SU-DHL-6 (cell line): ENCODE measurements at regions not wholly inside any gene's neighbourhood (a gene's known extent, or its start where the extent isn't known, plus 50 kb on each side); places are given as distances from the start of the nearest gene placed in this dataset.

ENCODE experiments used
- H2AFZ ChIP-seq: fragments of 200-600 bp; sonication (generic); 2 replicates; pipeline ENCODE4 v1.6.1; 2014; ENCODE audit warnings: low read depth, mild to moderate bottlenecking, moderate library complexity, mixed read lengths, antibody characterized with exemption, low read length; ENCODE audit not compliant: severe bottlenecking
- H3F3A ChIP-seq: fragments of 200-600 bp; shearing (Covaris generic); 2 replicates; pipeline ENCODE4 v1.6.0; 2016; ENCODE audit warnings: antibody characterized with exemption, mild to moderate bottlenecking; ENCODE audit not compliant: insufficient read depth
- H3K27ac ChIP-seq: fragments of 200-600 bp; sonication (generic); 2 replicates; pipeline ENCODE4 v1.5.1; 2016; ENCODE audit warnings: low read depth, mild to moderate bottlenecking, low read length, moderate library complexity, mixed read lengths
- H3K27me3 ChIP-seq: fragments of 200-600 bp; sonication (generic), shearing (Covaris generic); 2 replicates; pipeline ENCODE4 v1.6.0; 2014; ENCODE audit warnings: mild to moderate bottlenecking, low read length
- H3K36me3 ChIP-seq: fragments of 200-600 bp; sonication (generic); 2 replicates; pipeline ENCODE4 v1.6.1; 2014; ENCODE audit warnings: mild to moderate bottlenecking, low read length, mixed read lengths
- H3K4me2 ChIP-seq: fragments of 300-600, 200-600 bp; shearing (Covaris generic), sonication (generic); 2 replicates; pipeline ENCODE4 v1.6.0; 2014; ENCODE audit warnings: low read length, low read depth, mild to moderate bottlenecking; ENCODE audit not compliant: poor library complexity, severe bottlenecking
- H3K4me3 ChIP-seq: fragments of 200-600 bp; sonication (generic); 2 replicates; pipeline ENCODE4 v1.5.1; 2014; ENCODE audit warnings: antibody characterized with exemption, low read length, mild to moderate bottlenecking, mixed read lengths; ENCODE audit not compliant: insufficient read depth, poor library complexity, severe bottlenecking
- H3K79me2 ChIP-seq: fragments of 200-600 bp; sonication (generic); 2 replicates; pipeline ENCODE4 v1.6.1; 2014; ENCODE audit warnings: mild to moderate bottlenecking, low read length, moderate library complexity; ENCODE audit not compliant: insufficient read depth
- H3K9ac ChIP-seq: fragments of 200-600 bp; sonication (generic); 2 replicates; pipeline ENCODE4 v1.7.0; 2014; ENCODE audit warnings: mild to moderate bottlenecking, low read length
- H3K9me2 ChIP-seq: fragments of 200-600 bp; sonication (generic); replicated peaks from 2 replicates; pipeline ENCODE4 v1.6.1; 2014; ENCODE audit warnings: low read length; ENCODE audit not compliant: insufficient read depth
- H3K9me3 ChIP-seq: fragments of 200-600 bp; sonication (generic); 2 replicates; pipeline ENCODE4 v1.6.1; 2014; ENCODE audit warnings: low read length, mixed read lengths; ENCODE audit not compliant: insufficient read depth
- H4K20me1 ChIP-seq: fragments of 200-600 bp; sonication (generic); 2 replicates; pipeline ENCODE4 v1.6.1; 2014; ENCODE audit warnings: low read depth, mild to moderate bottlenecking, antibody characterized with exemption, low read length, moderate library complexity, mixed read lengths
- EZH2phosphoT487 ChIP-seq: fragments of 200-600 bp; sonication (generic), shearing (Covaris generic); conservative IDR thresholded peaks from 2 replicates; pipeline ENCODE4 v1.6.1; 2018; ENCODE audit warnings: mild to moderate bottlenecking, antibody characterized with exemption, low read length, moderate library complexity, mixed read lengths
- TF ChIP-seq, protein P1 (sequence below): fragments of 200-600 bp; sonication (generic); IDR thresholded peaks from one replicate; pipeline ENCODE4 v1.5.1; 2017; ENCODE audit warnings: antibody characterized with exemption, mild to moderate bottlenecking, low read length, moderate library complexity; ENCODE audit not compliant: insufficient read depth, poor library complexity, severe bottlenecking

DNA sequence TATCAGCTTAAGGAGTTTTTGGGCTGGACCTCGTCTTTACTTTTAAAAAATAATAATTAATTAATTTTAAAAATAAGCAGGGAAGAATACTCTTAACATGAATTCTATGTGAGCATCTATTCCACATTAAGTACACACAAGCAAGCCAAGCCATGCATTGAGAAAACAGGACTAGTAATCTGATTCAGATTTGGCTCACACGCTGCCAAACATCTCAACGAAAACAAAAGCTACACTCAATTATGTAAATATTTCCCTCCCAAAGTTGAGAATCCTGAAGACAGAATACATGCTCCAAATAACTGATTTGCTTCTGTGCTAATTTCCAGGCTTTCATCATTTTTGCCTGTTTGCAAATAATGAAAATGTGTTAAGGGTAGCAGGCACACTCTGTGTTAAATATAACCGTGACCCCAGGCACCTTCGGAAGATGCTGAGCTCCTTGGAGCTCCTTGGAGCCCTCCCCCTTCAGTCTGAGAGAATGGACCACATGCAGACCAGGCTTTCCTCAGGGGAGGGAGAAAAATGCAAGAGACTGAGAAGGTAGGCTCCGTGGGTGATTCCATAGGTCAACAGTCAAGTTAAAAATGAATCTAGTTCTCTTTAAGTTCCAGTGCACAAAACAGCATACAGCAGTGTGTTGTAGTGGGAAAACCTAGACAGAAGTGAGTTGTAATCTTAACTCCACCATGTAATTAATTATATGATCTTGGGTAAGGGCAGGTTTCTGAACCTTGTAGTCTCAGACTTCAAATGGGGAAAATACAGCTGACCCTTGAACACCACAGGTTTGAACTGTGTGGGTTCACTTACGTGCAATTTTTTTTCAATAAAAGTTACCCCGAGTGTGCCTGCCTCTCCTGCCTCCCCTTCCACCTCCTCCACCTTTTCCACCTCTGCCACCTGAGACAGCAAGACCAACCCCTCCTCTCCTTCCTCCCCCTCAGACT lies 161.3 kb upstream of the RREB1 start:
- no peaks in the 10 kb centered on the region for H4K20me1 ChIP-seq
- TF ChIP-seq, protein P1, sequence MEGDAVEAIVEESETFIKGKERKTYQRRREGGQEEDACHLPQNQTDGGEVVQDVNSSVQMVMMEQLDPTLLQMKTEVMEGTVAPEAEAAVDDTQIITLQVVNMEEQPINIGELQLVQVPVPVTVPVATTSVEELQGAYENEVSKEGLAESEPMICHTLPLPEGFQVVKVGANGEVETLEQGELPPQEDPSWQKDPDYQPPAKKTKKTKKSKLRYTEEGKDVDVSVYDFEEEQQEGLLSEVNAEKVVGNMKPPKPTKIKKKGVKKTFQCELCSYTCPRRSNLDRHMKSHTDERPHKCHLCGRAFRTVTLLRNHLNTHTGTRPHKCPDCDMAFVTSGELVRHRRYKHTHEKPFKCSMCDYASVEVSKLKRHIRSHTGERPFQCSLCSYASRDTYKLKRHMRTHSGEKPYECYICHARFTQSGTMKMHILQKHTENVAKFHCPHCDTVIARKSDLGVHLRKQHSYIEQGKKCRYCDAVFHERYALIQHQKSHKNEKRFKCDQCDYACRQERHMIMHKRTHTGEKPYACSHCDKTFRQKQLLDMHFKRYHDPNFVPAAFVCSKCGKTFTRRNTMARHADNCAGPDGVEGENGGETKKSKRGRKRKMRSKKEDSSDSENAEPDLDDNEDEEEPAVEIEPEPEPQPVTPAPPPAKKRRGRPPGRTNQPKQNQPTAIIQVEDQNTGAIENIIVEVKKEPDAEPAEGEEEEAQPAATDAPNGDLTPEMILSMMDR = no peak
- no peak for TF ChIP-seq EZH2phosphoT487

DNA sequence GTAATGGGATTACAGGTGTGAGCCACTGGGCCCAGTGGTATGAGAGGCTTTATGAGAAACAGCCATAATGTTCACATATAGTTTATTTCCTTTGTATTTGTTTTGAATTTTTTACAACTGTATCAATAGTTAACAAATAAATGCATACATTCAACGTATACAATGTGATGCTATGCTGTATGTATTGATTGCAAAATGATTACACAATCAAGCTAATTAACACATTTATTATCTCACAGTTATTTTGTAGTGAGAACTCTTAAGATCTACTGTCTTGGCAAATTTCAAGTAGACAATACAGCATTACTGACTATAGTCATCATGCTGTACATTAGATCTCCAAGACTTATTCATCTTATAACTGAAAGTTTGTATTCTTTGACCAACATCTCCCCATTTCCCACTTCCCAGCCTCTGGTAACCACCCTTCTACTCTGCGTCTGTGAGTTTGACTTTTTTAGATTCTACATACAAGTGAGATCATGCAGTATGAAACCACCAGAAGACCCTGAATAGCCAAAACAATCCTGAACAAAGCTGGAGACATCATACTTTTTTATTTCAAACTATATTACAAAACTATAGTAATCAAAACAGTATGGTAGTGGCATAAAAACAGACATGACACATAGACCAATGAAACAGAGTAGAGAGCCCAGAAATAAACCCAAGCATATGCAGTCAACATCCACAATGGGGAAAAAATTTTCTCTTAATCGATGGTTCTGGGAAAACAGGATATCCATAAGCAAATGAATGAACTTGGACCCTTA lies 157.2 kb upstream of the RREB1 start:
- Histone ChIP-seq H3K36me3 (no peaks in the 10 kb centered on the region), H3K4me2 (no peak overlapping the region), H3F3A (no peaks in the 10 kb centered on the region), H4K20me1 (no peaks in the 10 kb centered on the region), H3K79me2 (no peaks in the 10 kb centered on the region), H2AFZ (no peak overlapping the region), H3K9me2 (no peaks in the 10 kb centered on the region), H3K9me3 (peaks cover 16% of the 10 kb centered on the region; the same call in 1 of the 2 replicates), H3K27ac (no peak overlapping the region), H3K4me3 (no peak overlapping the region), H3K9ac (no peak overlapping the region), H3K27me3 (no peaks in the 10 kb centered on the region)
- TF ChIP-seq, protein P1 = no peak
- TF ChIP-seq EZH2phosphoT487 = no peak

More for the DNA sequence above, 161.3 kb upstream of the RREB1 start:
- no peak overlapping the region for H3K4me2 ChIP-seq
- H3F3A ChIP-seq = no peaks in the 10 kb centered on the region
- no peaks in the 10 kb centered on the region for H3K79me2 ChIP-seq
- peaks cover 12% of the 10 kb centered on the region; the same call in 1 of the 2 replicates for H3K9me3 ChIP-seq
- no peaks in the 10 kb centered on the region for H3K36me3 ChIP-seq
- no peaks in the 10 kb centered on the region for H3K27me3 ChIP-seq
- no peaks in the 10 kb centered on the region for H3K9me2 ChIP-seq
- no peak overlapping the region for H3K4me3 ChIP-seq
- H3K27ac ChIP-seq = no peak overlapping the region
- no peak overlapping the region for H3K9ac ChIP-seq
- no peak overlapping the region for H2AFZ ChIP-seq

DNA sequence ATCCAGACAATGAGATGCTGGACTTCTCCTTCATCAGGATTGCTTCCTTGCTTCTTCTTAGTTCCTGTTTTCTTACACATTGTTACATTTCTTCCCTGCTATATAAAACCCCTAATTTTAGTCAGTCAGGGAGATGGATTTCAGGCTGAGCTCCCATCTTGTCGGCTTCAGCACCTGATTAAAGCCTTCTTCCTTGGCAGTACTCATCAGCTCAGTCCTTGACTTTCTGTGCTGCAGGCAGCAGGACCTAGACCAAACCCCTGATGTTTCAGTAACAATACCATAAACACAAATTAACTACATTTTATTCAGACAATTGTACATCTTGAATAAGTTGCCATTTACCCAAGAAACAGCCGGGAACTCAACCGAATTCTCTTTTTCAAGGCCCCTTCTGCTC lies 156.4 kb upstream of the RREB1 start:
- Histone ChIP-seq H3K9ac (no peak overlapping the region), H3K27ac (no peak overlapping the region), H3K9me3 (peaks cover 16% of the 10 kb centered on the region; the same call in 1 of the 2 replicates), H3K79me2 (no peaks in the 10 kb centered on the region), H3K9me2 (no peaks in the 10 kb centered on the region), H3K4me3 (no peak overlapping the region), H3K36me3 (no peaks in the 10 kb centered on the region), H3K27me3 (no peaks in the 10 kb centered on the region), H2AFZ (no peak overlapping the region), H4K20me1 (no peaks in the 10 kb centered on the region), H3K4me2 (no peak overlapping the region), H3F3A (no peaks in the 10 kb centered on the region)
- no peak for TF ChIP-seq EZH2phosphoT487
- TF ChIP-seq, protein P1 = no peak
